ENCODE measurements at regions not wholly inside any gene's neighbourhood (a gene's known extent, or its start where the extent isn't known, plus 50 kb on each side); places are given as distances from the start of the nearest gene placed in this dataset.
"Not testable (repeated sequence)": the region's sequence is repeated elsewhere in the genome, so short reads cannot be mapped to it uniquely, and the experiment has no call there.

DNA sequence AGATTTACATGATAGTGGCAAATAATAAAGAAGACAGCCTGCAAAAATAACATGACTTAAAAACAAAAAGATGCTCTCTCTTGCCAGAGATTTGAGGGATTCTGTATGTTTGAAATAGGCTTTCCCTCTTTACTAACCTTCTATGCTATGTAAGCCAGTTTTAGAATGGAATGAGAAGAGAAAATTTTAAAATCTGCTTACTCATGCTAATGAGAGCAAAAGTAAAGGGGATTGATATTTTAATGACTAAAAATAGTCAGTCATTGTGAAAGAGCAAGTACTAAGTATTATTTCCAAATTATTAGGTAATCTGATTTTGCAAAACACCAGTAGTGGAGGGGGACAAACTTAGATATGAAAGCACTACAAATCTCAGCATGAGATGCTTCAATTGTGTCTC is 563.3 kb upstream of the ADGRB3 start:
- intact Hi-C loops (cut with DNase I): no loop called here
- DNase-seq: no peak

GRCh38 chr6:68069921-68070710 is 565.0 kb upstream of the ADGRB3 start:
- TF ChIP-seq POLR2A (IDR thresholded peaks at IDR 0.05): no peak
- TF ChIP-seq, protein P1, sequence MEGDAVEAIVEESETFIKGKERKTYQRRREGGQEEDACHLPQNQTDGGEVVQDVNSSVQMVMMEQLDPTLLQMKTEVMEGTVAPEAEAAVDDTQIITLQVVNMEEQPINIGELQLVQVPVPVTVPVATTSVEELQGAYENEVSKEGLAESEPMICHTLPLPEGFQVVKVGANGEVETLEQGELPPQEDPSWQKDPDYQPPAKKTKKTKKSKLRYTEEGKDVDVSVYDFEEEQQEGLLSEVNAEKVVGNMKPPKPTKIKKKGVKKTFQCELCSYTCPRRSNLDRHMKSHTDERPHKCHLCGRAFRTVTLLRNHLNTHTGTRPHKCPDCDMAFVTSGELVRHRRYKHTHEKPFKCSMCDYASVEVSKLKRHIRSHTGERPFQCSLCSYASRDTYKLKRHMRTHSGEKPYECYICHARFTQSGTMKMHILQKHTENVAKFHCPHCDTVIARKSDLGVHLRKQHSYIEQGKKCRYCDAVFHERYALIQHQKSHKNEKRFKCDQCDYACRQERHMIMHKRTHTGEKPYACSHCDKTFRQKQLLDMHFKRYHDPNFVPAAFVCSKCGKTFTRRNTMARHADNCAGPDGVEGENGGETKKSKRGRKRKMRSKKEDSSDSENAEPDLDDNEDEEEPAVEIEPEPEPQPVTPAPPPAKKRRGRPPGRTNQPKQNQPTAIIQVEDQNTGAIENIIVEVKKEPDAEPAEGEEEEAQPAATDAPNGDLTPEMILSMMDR (IDR thresholded peaks at IDR 0.05): no peak
- WGBS, 4 donors: 40 to 51% (median 45%) methylated on average over 5 of the region's 5 CpGs

More for the DNA sequence above, 563.3 kb upstream of the ADGRB3 start:
- H3K36me3 ChIP-seq (replicated peaks in 1 of 2): no peaks in the 10 kb centered on the region
- no peaks in the 10 kb centered on the region for H3K27me3 ChIP-seq
- no peaks in the 10 kb centered on the region for H3K9me3 ChIP-seq (replicated peaks in 1 of 3)
- H3K4me3 ChIP-seq: no peak overlapping the region
- no peak overlapping the region for H3K27ac ChIP-seq
- H3K4me1 ChIP-seq (replicated peaks in 1 of 2): no peaks in the 10 kb centered on the region
- TF ChIP-seq, protein P1 (IDR thresholded peaks at IDR 0.05): no peak
- TF ChIP-seq POLR2A (IDR thresholded peaks at IDR 0.05): no peak

DNA sequence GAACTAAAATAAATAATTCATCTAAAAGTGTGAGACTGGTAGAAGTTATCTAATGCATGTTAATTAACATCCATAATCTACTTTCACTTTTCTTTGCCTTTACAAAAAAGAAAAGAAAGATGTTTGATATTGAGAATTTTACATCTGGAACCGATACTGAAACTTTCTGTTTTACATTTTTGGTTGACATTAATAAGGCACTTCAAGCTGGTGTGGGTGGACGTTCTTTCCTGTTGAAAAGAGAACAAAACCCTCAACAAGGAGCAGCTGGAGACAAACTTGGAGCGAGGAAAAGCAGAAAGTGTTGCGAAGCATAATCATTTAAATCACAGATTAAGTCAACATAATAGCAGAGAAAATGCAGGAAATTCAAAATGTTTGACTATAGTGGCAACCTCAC is 575.2 kb upstream of the ADGRB3 start:
- H3K4me3 ChIP-seq: no peak overlapping the region
- TF ChIP-seq, protein P1 (IDR thresholded peaks at IDR 0.05): no peak
- TF ChIP-seq POLR2A (IDR thresholded peaks at IDR 0.05): no peak

More at GRCh38 chr6:68069921-68070710, 565.0 kb upstream of the ADGRB3 start:
- no peak overlapping the region for H3K4me3 ChIP-seq
- intact Hi-C loops (cut with DNase I): no loop called here
- H3K9me3 ChIP-seq (replicated peaks in 1 of 3): no peaks in the 10 kb centered on the region
- no peaks in the 10 kb centered on the region for H3K27me3 ChIP-seq
- H3K4me1 ChIP-seq (replicated peaks in 1 of 2): no peaks in the 10 kb centered on the region
- no peak for DNase-seq
- H3K27ac ChIP-seq: no peak overlapping the region
- H3K36me3 ChIP-seq (replicated peaks in 1 of 2): no peaks in the 10 kb centered on the region

DNA sequence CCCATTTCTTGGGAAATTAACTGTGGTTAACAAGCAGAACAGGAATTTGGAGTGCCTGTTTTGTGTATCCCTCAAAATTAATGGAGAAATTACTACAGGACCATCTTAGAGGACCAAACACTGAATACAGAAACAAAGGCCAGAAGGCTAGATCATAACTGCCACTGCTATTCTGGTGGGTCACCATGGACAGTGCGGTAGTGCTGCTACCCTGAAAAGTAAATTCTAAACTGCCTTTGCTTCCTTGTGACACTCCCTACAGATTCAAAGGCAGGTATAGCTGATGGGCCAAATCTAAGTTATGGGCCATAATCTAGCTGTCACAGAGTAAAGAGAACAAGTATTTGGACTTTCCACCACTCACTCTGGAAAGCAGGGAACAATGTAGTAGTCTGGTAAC is 575.8 kb upstream of the ADGRB3 start:
- intact Hi-C loops (cut with DNase I): no loop called here
- Histone ChIP-seq H3K36me3 (replicated peaks in 1 of 2) (no peaks in the 10 kb centered on the region), H3K27ac (no peak overlapping the region), H3K27me3 (no peaks in the 10 kb centered on the region), H3K4me1 (replicated peaks in 1 of 2) (no peaks in the 10 kb centered on the region), H3K4me3 (no peak overlapping the region), H3K9me3 (replicated peaks in 1 of 3) (no peaks in the 10 kb centered on the region)
- no peak for DNase-seq
- TF ChIP-seq, protein P1 (IDR thresholded peaks at IDR 0.05): no peak
- no peak for TF ChIP-seq POLR2A (IDR thresholded peaks at IDR 0.05)
- WGBS, 4 donors: 83 to 100% (median 87%) methylated on average over 1 of the region's 1 CpG

More for the DNA sequence above, 575.2 kb upstream of the ADGRB3 start:
- Histone ChIP-seq H3K36me3 (replicated peaks in 1 of 2) (no peaks in the 10 kb centered on the region), H3K27ac (no peak overlapping the region), H3K27me3 (no peaks in the 10 kb centered on the region), H3K9me3 (replicated peaks in 1 of 3) (no peaks in the 10 kb centered on the region), H3K4me1 (replicated peaks in 1 of 2) (no peaks in the 10 kb centered on the region)
- no peak for DNase-seq
- intact Hi-C loops (cut with DNase I): no loop called here
- WGBS, 4 donors: 63 to 66% (median 64%) methylated on average over 4 of the region's 4 CpGs

- H3K4me3 ChIP-seq; DNase-seq; H3K27me3 ChIP-seq; H3K9me3 ChIP-seq (replicated peaks in 1 of 3); H3K36me3 ChIP-seq (replicated peaks in 1 of 2); intact Hi-C loops (cut with DNase I); H3K27ac ChIP-seq; H3K4me1 ChIP-seq (replicated peaks in 1 of 2): not testable (repeated sequence)
- 50 to 81% (median 67%) methylated on average over 1 of the region's 1 CpG for WGBS, 4 donors
Observed at GRCh38 chr6:68056596-68056995, 578.5 kb upstream of the ADGRB3 start.
